GM12873 (cell line): ENCODE measurements at regions not wholly inside any gene's neighbourhood (a gene's known extent, or its start where the extent isn't known, plus 50 kb on each side); places are given as distances from the start of the nearest gene placed in this dataset.

ENCODE experiments used
- TF ChIP-seq, protein P1 (sequence below): IDR thresholded peaks from 2 replicates; pipeline ENCODE4 v1.5.1; 2012; ENCODE audit warnings: low read depth, mild to moderate bottlenecking, moderate library complexity, low read length, control low read depth; ENCODE audit not compliant: insufficient read depth; ENCODE audit errors: missing control alignments

- TF ChIP-seq, protein P1, sequence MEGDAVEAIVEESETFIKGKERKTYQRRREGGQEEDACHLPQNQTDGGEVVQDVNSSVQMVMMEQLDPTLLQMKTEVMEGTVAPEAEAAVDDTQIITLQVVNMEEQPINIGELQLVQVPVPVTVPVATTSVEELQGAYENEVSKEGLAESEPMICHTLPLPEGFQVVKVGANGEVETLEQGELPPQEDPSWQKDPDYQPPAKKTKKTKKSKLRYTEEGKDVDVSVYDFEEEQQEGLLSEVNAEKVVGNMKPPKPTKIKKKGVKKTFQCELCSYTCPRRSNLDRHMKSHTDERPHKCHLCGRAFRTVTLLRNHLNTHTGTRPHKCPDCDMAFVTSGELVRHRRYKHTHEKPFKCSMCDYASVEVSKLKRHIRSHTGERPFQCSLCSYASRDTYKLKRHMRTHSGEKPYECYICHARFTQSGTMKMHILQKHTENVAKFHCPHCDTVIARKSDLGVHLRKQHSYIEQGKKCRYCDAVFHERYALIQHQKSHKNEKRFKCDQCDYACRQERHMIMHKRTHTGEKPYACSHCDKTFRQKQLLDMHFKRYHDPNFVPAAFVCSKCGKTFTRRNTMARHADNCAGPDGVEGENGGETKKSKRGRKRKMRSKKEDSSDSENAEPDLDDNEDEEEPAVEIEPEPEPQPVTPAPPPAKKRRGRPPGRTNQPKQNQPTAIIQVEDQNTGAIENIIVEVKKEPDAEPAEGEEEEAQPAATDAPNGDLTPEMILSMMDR: no peak
Observed at GRCh38 chr6:126913651-126914050, 204.8 kb upstream of the RSPO3 start.

DNA sequence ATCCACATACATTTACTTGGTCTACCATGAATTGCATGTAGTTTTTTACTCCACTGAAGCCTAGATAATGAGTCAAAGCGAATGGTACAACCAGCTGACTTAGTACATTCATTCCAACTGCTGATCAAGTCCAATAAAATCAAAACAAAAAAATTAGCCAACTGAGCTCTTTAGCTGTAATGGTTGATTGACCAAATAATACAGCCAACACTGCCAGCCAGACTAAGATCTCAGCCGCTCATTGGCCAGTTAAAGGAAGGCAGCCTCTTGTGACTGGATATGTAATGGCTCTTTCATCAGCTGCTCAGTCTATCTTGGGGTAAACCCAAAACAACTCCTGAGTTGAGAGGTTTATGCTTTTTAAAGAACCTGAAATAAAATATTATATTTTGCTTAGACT, 204.3 kb upstream of the RSPO3 start:
- TF ChIP-seq, protein P1: no peak

DNA sequence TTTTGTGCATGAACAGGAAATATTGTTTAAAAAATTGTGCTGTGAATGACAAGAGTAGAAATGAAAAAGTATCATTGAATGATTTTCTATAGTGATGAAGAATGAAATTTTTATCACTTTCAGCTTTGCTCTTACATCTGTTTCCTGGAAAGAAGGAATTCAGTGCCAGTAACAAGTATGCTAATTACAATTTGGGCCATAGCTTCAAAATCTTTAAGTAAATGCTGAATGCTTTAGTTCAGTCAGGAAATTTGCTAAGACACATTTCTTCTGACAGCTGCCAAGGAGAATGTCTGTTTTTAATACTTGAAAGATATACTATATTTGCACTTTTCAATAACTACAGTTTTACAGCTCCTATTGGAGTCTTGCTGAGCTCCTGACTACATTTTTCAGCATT, 203.7 kb upstream of the RSPO3 start:
- TF ChIP-seq, protein P1: no peak

DNA sequence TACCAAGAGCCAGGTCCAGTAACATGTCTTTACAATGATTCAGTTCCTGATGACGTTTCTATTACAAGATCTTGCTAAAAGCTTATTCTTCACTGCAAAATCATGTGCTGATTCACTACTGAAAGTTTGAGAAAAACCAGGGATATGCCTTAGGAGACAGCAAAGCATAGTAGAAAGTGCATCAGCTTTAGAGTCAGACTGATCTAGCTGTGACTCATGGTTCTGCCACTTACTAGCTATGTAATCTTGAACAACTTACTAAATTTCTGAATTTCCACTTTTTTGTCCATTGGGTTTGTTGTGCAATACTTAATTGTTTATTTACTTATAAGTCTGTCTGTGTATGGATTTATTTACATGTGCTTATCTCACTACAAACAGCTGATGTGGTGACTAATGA, 198.5 kb upstream of the RSPO3 start:
- TF ChIP-seq, protein P1: no peak

DNA sequence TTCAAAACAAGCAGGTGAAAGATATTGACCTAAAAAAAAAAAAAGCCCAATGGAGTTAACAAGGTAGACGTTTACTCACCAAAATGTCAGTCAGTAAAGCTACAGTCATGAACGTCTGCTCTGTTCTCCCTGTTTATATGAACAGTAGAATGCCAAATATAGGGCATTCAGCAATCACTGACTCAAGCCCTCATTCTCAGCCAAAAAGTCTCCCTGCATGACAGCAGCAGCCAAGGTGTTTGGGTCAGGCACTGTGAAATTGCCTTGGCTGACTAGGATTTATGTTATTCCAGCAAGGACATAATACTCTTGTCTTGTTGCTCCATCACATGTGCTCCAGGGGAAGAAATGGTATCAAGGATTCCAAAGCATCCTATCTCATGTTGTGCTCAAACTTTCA, 194.7 kb upstream of the RSPO3 start:
- TF ChIP-seq, protein P1: no peak

- TF ChIP-seq, protein P1: no peak
Observed at GRCh38 chr6:126926926-126927325, 191.5 kb upstream of the RSPO3 start.

GRCh38 chr6:126927841-126928240, 190.6 kb upstream of the RSPO3 start:
- TF ChIP-seq, protein P1: no peak
